Gastrocnemius medialis (tissue), 4 donors: ENCODE measurements at regions not wholly inside any gene's neighbourhood (a gene's known extent, or its start where the extent isn't known, plus 50 kb on each side); places are given as distances from the start of the nearest gene placed in this dataset.

ENCODE experiments used
- CTCF ChIP-seq, 5 experiments: fragments of 450-650 bp in 3 of 5; fragments of 200-600 bp in 2 of 5; sonication (generic) in 2 of 5; IDR thresholded peaks in 4 of 5; conservative IDR thresholded peaks in 1 of 5; 1 replicate in 4 of 5; 2 replicates in 1 of 5; pipeline ENCODE4 v1.5.1; 2016 to 2019; ENCODE audit warnings: antibody characterized with exemption in 5 of 5, mild to moderate bottlenecking in 3 of 5, moderate library complexity in 3 of 5
- POLR2A ChIP-seq, 2 donors: fragments of 450-650 bp; IDR thresholded peaks; one replicate each; pipeline ENCODE4 v1.6.1; 2017; ENCODE audit warnings: antibody characterized with exemption in 2 of 2, mild to moderate bottlenecking in 2 of 2, moderate library complexity in 2 of 2

GRCh38 chr16:8516471-8516870 is 73.8 kb downstream of the TMEM114 start:
- TF ChIP-seq POLR2A (IDR thresholded peaks at IDR 0.05) (no peak), CTCF (IDR thresholded peaks at IDR 0.05 in 4 of 5, conservative IDR thresholded peaks at IDR 0.05 in 1 of 5) (no peak)
